ENCODE measurements at regions not wholly inside any gene's neighbourhood (a gene's known extent, or its start where the extent isn't known, plus 50 kb on each side); places are given as distances from the start of the nearest gene placed in this dataset.

GRCh38 chr1:23609971-23610370 lies 50.7 kb upstream of the ID3 start:
- TF ChIP-seq, protein P1, sequence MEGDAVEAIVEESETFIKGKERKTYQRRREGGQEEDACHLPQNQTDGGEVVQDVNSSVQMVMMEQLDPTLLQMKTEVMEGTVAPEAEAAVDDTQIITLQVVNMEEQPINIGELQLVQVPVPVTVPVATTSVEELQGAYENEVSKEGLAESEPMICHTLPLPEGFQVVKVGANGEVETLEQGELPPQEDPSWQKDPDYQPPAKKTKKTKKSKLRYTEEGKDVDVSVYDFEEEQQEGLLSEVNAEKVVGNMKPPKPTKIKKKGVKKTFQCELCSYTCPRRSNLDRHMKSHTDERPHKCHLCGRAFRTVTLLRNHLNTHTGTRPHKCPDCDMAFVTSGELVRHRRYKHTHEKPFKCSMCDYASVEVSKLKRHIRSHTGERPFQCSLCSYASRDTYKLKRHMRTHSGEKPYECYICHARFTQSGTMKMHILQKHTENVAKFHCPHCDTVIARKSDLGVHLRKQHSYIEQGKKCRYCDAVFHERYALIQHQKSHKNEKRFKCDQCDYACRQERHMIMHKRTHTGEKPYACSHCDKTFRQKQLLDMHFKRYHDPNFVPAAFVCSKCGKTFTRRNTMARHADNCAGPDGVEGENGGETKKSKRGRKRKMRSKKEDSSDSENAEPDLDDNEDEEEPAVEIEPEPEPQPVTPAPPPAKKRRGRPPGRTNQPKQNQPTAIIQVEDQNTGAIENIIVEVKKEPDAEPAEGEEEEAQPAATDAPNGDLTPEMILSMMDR (conservative IDR thresholded peaks at IDR 0.05; ENCODE audit: low read length) = no peak
- DNase-seq (ENCODE audit: low read depth) = no peak
- no peak overlapping the region for H3K4me3 ChIP-seq (ENCODE audit: low read length)
